OCI-M1 (cell line): ENCODE measurements at regions not wholly inside any gene's neighbourhood (a gene's known extent, or its start where the extent isn't known, plus 50 kb on each side); places are given as distances from the start of the nearest gene placed in this dataset.

ENCODE experiments used
- DNase-seq: peaks from one replicate; lab custom pipeline; 2025; lab: John Stamatoyannopoulos, UW

DNA sequence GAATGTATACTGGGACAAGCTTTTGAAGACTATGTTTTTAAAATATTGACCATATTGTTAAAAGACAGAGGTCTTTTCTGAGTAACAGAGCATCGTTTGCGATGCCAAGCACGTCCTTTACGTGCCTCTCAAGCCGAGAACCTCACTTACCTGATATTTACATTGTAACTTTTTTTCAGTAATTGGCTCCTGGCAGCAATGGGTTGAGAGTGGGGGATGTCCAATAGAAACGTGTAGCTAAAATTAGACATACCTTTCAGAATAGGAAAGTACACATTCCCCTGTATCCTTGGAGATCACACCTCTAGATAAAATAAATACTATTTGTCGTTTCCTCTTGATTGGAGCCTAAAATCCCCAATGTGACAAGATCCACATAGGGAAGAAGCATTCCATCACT lies 222.2 kb upstream of the RGS6 start:
- no peak for DNase-seq

DNA sequence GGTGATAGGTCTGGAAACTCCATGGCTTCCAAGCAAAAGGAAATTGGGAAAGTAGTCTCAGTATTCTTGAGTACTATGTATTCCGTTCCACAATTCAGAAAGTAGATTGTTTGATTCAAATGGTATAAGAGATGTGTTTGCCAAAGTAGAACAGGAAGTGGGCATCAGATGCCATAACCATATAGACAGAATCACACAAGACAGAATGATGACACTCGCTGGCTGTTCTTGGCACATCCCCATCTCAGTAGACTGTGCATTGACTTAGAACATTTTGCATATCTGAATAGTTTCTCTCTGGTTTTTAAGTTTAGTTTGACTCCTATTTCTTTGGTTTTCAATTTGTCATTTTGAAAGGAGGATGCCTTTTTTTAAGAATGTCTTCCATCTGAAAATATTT lies 221.1 kb upstream of the RGS6 start:
- DNase-seq = no peak

DNA sequence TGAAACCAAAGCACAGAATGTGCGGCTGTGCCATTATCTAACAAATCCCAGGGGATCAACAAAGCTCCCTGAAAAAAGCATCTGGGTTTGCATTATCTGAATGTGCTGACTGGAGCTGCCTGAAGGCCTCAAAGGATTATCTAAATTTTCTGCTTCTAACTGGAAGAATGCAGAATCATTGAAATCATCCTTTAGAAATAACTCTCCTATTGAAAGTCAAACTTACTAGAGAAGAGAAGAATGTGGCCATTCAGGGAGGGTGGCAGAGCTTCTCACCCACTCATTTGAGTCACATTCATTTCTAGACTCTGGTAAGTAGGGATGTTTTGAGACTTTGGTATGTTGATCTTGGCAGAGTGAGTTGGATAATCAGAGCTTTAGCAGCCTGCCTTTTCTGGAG lies 220.6 kb upstream of the RGS6 start:
- no peak for DNase-seq

DNA sequence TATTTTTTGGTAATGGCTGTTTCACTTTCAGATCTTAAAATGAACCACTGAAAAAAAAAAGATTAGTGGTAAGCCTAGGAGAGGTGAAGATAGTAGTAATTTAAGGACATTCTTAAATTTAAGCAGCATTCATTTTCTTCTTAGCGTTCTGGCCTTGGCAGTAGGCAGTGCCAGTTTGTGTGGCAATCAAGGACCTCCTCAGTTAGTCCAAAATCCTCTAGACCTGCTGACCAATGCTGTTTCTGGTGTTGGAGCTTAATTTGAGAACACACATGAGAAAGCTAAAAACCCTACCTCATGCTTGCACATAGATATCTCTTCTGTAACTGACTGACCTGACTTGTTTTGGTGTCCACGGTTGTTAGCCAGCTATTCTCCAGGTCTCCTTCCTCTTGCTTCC lies 219.8 kb upstream of the RGS6 start:
- no peak for DNase-seq

DNA sequence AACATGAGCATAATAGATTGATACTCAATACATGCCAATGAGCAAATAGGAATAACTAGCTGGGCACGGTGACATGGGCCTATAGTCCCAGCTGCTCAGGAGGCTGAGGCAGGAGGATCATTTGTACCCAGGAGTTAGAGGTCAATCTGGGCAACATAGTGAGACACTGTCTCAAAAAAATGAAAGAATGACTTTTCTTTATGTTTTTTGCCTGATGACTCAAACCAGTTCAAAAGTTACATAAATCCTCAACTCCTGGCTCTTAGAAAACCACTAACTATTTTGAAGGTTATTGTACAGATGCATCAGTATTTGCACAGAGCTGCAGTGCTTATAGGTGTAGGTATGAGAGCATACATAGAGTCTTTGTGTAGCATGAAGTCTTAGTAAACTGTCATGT lies 219.2 kb upstream of the RGS6 start:
- DNase-seq = no peak

DNA sequence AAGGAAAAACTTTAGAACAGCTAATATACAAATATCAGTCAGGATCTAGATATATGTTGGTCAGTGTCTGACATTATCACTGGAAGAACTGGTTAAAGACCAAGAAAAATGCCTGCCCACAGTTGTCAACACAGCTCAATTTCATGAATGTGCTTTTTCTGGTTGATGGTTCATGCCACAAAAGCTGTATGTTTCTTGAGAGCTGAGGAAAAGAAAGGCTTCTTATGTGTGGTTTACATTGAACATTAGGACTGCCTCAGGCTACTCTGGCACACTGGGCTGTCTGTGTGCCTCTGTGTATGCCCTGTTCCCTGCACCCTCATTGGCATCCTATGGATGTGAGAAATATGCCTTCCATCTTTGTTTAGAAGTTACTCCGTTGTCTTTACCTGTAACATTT lies 218.8 kb upstream of the RGS6 start:
- DNase-seq = no peak

DNA sequence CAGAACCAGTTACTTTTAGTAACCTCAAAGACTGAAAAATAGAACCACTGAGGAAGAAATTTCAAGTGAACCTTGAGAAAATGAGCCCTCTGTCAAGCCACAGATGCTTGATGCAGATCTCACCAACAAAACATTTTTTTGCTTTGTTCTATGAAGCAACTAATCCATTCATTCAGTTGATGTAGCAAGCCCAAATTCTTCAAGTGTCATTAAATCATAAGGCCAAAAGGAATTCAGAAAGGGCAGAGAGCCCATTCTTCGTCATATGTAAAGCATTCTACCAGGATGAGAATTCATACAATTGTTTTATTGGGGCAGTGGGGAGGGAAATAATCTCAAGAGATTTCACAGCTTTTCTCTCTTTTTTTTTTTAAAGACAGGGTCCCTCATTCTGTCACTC lies 218.0 kb upstream of the RGS6 start:
- no peak for DNase-seq

DNA sequence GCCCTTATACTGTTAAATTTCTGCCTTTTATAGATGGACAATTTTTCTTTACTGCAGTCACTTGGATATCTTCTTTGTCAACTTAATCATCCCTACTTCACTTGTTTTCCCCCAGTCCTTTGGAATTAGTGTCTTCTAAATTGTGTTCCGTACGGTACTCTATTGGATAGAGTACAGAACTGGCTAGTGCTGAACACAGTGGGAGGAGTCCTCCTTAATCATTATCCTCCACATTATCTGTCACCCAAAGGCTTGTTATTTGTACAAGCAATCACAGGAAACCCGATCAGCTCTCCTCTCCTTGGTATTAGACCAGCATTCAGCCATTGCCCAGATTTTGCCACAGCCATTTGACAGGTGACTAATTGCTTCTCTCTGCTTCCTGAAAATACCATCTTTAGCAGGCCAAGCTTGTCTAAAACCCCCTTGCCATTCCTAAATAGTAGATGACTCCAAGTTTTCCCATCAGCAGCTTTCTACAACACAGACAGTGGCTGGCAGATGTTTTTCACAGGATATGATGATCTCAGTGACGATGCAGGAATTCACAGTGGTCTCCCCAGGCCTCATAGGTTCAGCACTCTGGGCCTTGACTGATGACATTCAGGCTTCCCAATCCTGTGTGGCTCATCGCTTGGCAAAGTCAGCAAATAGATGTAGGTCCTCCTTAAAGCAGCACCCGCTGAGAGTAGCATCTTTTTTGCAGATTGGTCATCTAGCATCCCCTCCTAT lies 216.0 kb upstream of the RGS6 start:
- DNase-seq = no peak

DNA sequence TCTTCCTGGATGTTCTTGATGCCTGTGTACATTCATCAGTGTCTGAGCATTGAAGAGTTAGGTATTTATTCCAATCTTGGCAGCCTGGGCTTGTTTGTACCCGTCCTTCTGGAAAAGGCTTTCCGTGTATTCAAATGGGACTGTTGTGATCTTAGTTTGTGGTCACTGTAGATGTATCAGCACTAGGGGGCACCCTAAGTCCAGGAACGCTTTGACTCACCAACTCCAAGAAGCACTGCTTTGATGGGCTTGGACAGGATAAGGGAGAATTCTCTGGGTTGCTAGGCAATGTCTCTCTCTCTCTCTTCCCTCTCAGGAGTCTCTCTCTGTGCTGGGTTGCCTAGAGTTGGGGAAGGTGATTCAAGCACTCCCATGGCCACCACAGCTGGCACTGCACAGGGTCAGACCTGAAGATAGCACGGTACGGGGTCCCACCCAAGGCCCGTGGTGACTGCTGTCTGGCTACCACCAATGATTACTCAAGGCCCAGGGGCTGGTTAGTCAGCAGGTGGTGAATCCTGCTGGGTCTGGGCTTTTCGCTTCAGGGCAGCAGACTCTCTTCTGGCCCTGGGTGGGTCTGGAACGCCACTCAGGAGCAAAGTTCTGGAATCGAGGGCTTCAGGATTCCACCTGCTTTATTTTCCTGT lies 211.1 kb upstream of the RGS6 start:
- DNase-seq = peak; percentile 67

DNA sequence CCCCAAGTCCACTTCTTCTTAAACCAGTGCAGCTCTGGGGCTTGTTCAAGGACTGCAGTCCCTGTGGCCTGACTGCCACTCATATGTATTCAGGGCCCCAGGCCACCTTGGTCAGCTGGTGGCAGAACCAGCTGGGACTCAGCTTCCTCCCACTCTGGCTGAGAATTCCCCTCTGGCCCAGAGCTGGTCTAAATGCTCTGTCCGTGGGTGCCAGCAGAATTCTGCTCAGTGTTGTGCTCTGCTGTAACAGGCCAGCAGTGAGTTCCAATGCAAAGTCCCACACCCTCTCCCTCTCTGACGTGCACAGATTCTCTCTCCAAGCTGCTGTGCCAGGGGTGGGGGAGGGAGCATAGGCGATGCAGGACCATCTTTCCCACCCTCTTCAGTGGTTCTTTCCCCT lies 210.4 kb upstream of the RGS6 start:
- no peak for DNase-seq

DNA sequence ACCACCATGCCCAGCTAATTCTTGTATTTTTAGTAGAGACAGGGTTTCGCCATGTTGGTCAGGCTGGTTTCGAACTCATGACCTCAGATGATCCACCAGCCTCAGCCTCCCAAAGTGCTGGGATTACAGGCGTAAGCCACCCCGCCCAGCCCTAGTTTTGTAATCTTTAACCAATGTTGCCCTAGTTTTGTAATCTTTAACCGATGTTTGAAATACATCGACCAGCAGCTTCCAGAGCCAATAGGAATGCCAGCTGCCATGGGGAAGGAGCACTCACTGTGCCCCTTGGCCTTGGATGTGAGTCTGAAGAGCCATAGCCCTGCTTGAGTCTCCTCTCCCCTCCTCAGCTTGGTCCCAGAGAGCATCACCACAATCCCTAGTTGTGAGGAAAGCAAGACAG lies 209.3 kb upstream of the RGS6 start:
- no peak for DNase-seq

DNA sequence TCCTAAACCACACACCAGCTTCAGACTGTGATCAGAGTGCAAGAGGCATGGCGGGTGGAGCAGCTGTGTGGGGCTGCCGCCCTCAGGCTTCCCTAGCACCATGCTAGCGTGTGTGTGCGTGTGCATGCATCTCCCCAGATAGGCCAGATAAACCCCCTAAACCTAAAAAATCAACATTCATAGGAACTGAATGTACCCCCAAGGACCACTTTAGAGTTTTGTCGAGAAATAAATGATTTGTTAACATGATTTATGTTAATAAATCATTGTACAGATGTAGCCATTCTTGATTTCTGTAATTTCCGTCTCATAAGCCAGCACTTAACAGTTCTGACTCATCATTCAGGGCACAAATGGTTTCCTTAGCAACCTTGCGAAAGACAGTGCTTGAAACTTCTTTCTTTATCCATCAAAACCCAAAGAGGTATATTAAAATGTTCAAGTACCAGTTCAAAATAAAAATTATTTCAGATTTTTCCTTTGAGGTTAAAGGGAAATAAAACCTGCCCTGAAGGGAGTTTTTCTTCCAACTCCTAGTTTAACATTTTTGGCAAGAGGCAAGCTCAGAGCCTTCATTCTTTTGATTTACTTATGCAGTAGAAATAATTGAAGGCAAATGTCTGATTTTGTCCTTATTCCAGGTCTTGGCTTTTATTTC lies 206.2 kb upstream of the RGS6 start:
- no peak for DNase-seq

DNA sequence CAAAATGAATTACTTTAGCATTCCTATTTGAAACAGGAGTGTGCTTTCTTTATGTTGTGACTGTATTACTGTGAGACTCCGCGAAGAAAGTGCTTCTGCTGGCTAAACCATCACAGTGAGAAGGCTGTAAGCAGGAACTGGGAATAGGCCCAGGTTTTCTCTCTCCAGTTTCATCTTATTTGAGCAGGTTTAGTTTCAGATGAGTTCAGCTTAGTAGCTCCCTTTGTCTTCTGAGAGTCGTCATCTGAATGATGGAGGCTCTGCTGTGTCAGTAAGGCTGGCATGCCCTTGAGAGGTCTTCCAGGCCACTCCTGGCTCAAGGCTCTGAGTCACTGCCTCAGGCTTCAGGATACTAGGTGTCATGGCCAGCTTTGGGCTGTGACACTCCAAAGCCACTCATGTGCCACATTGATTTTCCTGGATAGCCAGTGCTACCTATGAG lies 205.6 kb upstream of the RGS6 start:
- no peak for DNase-seq

DNA sequence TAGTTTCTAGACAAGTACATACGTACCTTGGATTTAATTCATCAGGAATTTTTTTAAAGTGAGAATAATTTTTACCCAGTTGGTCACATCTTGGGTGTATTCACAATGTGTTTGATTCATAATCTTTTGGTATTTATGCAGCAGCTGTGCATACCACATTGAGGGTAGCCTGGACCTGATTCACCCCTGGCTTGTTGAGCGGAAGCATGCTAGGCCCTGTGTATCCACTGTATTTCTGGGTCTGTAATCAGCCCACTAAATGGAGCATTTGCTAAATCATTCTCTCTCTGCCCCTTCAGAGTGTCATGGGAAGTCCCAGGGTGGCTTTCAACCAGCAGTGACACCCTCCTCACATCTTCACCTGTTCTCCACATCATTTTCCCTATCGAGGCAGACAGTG lies 203.8 kb upstream of the RGS6 start:
- DNase-seq = no peak

DNA sequence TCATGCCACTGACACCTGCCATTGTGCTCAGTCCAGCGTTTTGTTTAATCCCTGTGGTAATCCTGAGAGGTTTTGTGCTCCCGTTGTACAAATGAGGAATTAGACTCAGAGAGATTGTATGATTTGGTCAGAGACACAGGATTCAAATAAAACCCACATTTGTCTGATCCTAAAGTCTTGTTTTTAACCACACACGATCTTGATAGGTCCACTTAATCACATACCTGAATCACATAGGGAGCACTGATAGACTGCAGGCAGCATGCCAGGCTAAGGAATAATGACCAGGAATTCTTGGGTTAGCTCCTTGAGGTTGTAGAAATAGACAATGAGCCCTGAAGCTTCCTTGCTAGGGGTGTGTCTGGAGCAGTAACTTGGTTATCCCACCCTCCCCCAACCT lies 202.6 kb upstream of the RGS6 start:
- no peak for DNase-seq

DNA sequence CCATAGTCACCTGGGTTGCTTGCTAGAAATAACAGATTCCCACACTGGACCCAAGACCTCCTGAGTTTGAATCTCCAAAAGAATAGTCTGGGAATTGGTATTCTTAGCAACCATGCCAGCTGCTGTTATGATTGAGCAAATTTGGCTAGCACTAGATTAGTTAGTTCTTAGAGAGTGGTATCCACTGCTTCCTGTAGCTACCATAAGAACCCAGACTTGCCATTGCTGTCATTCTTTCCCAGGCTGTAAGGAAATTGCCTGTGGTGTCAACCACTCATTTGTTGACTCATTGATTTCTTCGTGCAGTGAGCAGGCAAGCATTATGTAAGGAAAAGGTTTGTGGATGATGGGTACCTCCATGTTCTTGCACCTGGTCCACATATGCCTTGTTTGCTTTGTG lies 201.8 kb upstream of the RGS6 start:
- DNase-seq = no peak

DNA sequence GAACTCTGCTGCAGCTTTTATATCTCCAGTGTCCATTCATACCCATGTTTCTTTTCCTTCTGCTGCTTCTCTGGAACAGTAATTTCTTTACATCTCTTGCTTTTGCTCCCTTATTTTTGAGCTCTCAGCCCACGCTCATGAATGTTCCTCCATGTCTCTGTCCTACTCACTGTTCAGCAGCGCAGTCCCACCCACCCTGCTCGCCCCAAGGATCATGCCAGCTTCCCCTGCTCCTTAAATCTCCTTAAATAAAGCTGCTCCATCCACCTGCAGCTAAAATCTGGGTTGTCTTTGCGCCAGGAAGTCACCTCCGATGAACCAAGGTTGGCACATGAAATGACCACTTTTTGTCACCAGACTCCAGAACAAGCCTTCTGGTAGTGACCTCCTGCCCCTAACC lies 201.1 kb upstream of the RGS6 start:
- DNase-seq = no peak

DNA sequence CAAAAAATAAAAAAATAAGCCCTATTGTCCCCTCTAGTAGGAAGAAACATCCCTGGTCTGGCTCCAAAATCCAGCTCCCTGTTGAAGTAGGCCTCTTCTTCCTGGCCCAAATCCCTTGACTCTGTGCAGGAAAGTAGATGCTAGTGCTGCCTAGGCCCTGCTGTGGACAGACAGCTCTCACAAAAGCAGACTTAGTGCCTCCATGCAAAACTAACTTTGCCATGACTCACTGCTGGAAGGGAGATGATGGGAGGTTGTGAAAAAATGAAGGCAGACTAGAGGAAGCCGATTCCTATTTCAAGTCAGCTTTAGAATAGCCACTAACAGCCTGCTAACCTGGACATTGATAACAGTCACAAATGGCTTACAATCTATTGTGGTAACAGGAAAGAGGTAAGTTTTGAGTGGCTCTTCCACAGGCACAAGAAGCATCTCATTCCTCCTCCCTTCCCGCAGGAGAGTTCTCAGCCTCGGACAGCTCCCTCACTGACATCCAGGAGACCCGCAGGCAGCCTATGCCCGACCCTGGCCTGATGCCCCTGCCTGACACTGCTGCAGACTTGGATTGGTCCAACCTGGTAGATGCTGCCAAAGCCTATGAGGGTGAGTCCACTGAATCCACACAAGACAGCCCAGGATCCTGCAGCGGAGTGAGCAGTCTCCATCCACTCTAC lies 198.9 kb upstream of the RGS6 start:
- DNase-seq = no peak

DNA sequence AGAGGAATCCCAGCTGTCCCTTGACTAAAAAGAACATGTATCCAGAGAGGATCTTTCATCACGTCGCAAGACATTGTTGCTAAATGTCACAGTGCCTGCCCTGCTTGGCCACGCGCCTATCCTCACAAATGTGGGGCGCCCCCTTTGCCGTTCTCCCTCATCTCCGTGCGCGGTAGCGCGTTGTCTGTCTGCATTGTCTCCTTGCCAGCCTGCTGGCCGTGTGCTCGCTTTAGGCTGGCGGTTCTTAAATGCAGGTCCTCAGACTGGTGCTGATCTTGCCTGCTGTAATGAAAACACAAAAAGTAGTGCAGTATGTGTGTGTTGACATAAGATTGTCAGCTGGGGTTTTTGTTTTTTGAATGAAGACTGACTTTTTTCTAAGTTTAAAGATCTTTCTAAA lies 198.2 kb upstream of the RGS6 start:
- DNase-seq = no peak

DNA sequence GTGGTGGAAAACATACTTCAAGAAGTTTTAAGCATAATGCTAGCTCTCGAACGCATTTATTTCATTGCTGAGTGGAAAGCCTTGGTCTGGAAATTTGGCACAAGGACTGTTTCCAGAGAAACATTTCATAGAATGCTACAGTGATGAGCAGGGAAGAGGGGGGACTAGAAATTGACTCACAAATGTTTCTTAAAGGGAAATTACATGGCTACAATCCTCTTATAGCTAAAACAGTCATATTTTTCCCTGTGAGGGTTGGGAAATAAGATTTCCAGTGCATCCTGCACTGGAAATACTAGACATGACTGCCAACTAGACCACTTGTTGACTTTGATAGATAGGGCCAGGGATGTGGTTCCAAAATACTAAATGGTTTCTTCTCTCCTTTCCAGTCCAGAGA lies 197.3 kb upstream of the RGS6 start:
- DNase-seq = no peak

DNA sequence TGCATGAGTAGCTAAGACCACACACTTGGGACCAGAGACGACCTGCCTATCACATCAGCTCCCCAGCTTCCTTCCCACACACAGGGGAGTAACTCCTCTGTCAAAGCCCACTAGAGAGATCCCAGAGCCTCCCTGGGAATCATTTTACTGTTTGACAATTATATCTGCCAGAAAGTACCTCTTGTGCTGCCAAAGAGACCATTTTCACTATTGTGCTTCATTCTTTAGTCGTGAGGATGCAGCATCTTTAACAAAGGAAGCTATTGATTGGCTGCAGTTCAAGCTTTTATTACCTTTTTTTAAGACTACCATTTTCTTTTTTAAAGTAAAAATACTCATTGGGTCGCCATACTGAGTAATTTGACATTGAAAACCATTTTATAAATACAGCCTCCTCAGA lies 194.5 kb upstream of the RGS6 start:
- no peak for DNase-seq

DNA sequence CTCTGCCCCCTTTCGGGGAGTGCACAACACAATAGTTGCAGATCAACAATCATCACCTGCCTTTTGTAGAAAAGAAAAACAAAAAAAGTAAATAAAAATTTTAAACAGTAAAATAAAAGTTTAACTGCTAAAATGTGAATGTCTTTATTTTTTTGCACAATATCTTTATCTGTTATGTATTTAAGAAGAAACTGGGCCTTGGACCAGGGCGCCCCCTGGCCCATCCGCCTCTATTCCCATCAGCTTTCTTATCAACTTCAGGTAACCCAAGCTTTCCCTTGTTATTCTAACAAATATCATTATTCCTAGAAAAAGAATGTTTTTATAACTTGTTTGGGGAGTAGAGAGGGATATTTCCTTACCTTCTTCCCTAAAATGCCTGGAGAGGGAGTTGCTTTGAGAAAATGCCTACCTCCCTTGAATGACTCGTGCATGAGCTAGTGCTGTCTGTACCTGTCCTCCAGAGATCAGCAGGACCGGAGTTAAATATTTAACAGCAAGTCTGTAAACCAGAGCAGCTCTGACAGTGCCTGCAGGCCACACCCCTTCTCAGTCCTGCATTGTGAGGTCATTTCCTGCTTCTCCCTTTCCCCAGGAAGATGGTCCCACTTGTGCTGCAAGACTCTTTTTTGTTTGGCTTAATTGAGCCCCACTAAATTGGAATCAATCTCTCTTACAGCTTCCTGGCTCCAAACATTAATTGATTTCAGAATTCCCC lies 192.8 kb upstream of the RGS6 start:
- DNase-seq = peak; percentile 1
